CD14-positive monocyte (primary cell): ENCODE measurements at regions not wholly inside any gene's neighbourhood (a gene's known extent, or its start where the extent isn't known, plus 50 kb on each side); places are given as distances from the start of the nearest gene placed in this dataset.

Source experiments
- DNase-seq, 3 donors: peaks; one replicate each; pipeline ENCODE4 v3.0.0-alpha.2; 2011 to 2022
- H2AFZ ChIP-seq: 2 replicates; pipeline ENCODE4 v1.6.0; 2012; ENCODE audit warnings: mild to moderate bottlenecking, low read depth, low read length, inconsistent platforms; ENCODE audit not compliant: insufficient read depth, poor library complexity, severe bottlenecking
- H3K27ac ChIP-seq, 2 donors: 1 replicate in 1 of 2; 2 replicates in 1 of 2; pipeline ENCODE4 v1.5.1; 2012 to 2013; ENCODE audit warnings: low read length in 2 of 2, control low read depth in 1 of 2, inconsistent platforms in 1 of 2, low read depth in 1 of 2, mild to moderate bottlenecking in 1 of 2
- H3K27me3 ChIP-seq, 2 donors: one replicate each; pipeline versions ENCODE4 v1.6.0 to v1.6.1; 2011 to 2013; ENCODE audit warnings: low read length in 2 of 2; ENCODE audit not compliant: control insufficient read depth in 2 of 2, insufficient read depth in 2 of 2
- H3K36me3 ChIP-seq, 2 donors: replicated peaks in 1 of 2; 1 replicate in 1 of 2; 2 replicates in 1 of 2; pipeline versions ENCODE4 v1.5.1 to v1.6.1; 2012 to 2013; ENCODE audit warnings: low read length in 2 of 2, control low read depth in 1 of 2, inconsistent platforms in 1 of 2, mild to moderate bottlenecking in 1 of 2; ENCODE audit not compliant: insufficient read depth in 2 of 2, control insufficient read depth in 1 of 2
- H3K4me1 ChIP-seq, 2 donors: 1 replicate in 1 of 2; 2 replicates in 1 of 2; pipeline versions ENCODE4 v1.5.1 to v1.6.1; 2012 to 2013; ENCODE audit warnings: low read length in 2 of 2, control low read depth in 1 of 2, inconsistent platforms in 1 of 2, mild to moderate bottlenecking in 1 of 2, moderate library complexity in 1 of 2; ENCODE audit not compliant: insufficient read depth in 2 of 2, control insufficient read depth in 1 of 2
- H3K4me2 ChIP-seq: replicated peaks from 2 replicates; pipeline ENCODE3; 2012; ENCODE audit warnings: low read length, moderate library complexity, mild to moderate bottlenecking; ENCODE audit not compliant: poor library complexity, severe bottlenecking; ENCODE audit errors: extremely low read depth
- H3K4me3 ChIP-seq, 3 experiments: fragments of 200-600 bp in 1 of 3; sonication (generic) in 1 of 3; replicated peaks in 1 of 3; 1 replicate in 2 of 3; 2 replicates in 1 of 3; pipeline ENCODE4 v1.5.1; 2011 to 2013; ENCODE audit warnings: low read length in 3 of 3, mild to moderate bottlenecking in 3 of 3, control low read depth in 2 of 3, low read depth in 2 of 3, inconsistent platforms in 1 of 3, moderate library complexity in 1 of 3
- H3K79me2 ChIP-seq: 2 replicates; pipeline ENCODE4 v1.6.0; 2012; ENCODE audit warnings: mild to moderate bottlenecking, control low read depth, inconsistent platforms, low read length, moderate library complexity; ENCODE audit not compliant: insufficient read depth
- H3K9ac ChIP-seq: 2 replicates; pipeline ENCODE4 v1.6.0; 2017; ENCODE audit warnings: low read length, mild to moderate bottlenecking; ENCODE audit not compliant: insufficient read depth, poor library complexity, severe bottlenecking
- H3K9me3 ChIP-seq, 2 donors: replicated peaks in 1 of 2; 1 replicate in 1 of 2; 2 replicates in 1 of 2; pipeline versions ENCODE4 v1.5.1 to v1.6.1; 2012 to 2013; ENCODE audit warnings: low read length in 2 of 2, control low read depth in 1 of 2; ENCODE audit not compliant: control insufficient read depth in 1 of 2, insufficient read depth in 1 of 2
- H4K20me1 ChIP-seq: 2 replicates; pipeline ENCODE4 v1.6.0; 2012; ENCODE audit warnings: mild to moderate bottlenecking, low read length, control low read depth, moderate library complexity; ENCODE audit not compliant: insufficient read depth
- H3K27ac Mint-ChIP-seq, 7 donors: one replicate each; pipeline ENCODE4 v1.8.0; 2020; ENCODE audit warnings: mild to moderate bottlenecking in 7 of 7, mixed read lengths in 7 of 7, moderate library complexity in 6 of 7, inconsistent platforms in 2 of 7
- H3K27me3 Mint-ChIP-seq, 3 donors: one replicate each; pipeline ENCODE4 v1.8.0; 2021 to 2022; ENCODE audit warnings: low read depth in 3 of 3, mild to moderate bottlenecking in 3 of 3, mixed read lengths in 3 of 3, moderate library complexity in 3 of 3, inconsistent platforms in 1 of 3
- H3K36me3 Mint-ChIP-seq, 2 donors: one replicate each; pipeline ENCODE4 v1.8.0; 2020; ENCODE audit warnings: mixed read lengths in 2 of 2, inconsistent platforms in 1 of 2, mild to moderate bottlenecking in 1 of 2
- H3K4me1 Mint-ChIP-seq: one replicate; pipeline ENCODE4 v1.8.0; 2020; ENCODE audit warnings: mild to moderate bottlenecking, mixed read lengths
- H3K4me3 Mint-ChIP-seq, 2 donors: one replicate each; pipeline ENCODE4 v1.8.0; 2020; ENCODE audit warnings: mild to moderate bottlenecking in 2 of 2, mixed read lengths in 2 of 2, moderate library complexity in 1 of 2
- H3K9me3 Mint-ChIP-seq, 7 donors: one replicate each; pipeline ENCODE4 v1.8.0; 2020 to 2022; ENCODE audit warnings: mixed read lengths in 7 of 7, mild to moderate bottlenecking in 6 of 7, moderate library complexity in 6 of 7, inconsistent platforms in 2 of 7
- WGBS: methylation state at CpG from one replicate; pipeline ENCODE4 v1.1.5; 2013; ENCODE audit warnings: missing lambda C conversion rate; ENCODE audit not compliant: insufficient coverage; 5-methylcytosine and 5-hydroxymethylcytosine counted together
- intact Hi-C, 2 donors: fragments of 100-400 bp; cut with micrococcal nuclease; formaldehyde crosslinking; loops; one replicate each; pipeline versions ENCODE4 v1.15.0 to v1.15.1; 2023
- TF ChIP-seq, protein P1 (sequence below): fragments of 200-600 bp; IDR thresholded peaks from one replicate; pipeline ENCODE4 v1.8.0; 2022; ENCODE audit warnings: antibody characterized with exemption, mild to moderate bottlenecking

DNA sequence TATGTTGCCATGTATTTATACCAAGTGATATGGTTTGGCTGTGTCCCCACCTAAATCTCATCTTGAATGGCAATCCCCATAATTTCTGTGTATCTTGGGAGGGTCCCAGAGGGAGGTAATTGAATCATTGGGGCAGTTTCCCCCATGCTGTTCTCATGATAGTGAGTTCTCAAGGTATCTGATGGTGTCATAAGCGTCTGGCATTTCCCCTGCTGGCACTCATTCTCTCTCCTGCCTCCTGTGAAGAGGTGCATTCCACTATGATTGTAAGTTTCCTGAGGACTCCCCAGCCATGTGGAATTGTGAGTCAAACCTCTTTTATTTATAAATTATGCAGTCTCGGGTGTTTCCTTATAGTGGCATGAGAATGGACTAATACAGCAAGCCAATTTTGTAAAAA is 140.8 kb upstream of the ADAMTSL1 start:
- TF ChIP-seq, protein P1, sequence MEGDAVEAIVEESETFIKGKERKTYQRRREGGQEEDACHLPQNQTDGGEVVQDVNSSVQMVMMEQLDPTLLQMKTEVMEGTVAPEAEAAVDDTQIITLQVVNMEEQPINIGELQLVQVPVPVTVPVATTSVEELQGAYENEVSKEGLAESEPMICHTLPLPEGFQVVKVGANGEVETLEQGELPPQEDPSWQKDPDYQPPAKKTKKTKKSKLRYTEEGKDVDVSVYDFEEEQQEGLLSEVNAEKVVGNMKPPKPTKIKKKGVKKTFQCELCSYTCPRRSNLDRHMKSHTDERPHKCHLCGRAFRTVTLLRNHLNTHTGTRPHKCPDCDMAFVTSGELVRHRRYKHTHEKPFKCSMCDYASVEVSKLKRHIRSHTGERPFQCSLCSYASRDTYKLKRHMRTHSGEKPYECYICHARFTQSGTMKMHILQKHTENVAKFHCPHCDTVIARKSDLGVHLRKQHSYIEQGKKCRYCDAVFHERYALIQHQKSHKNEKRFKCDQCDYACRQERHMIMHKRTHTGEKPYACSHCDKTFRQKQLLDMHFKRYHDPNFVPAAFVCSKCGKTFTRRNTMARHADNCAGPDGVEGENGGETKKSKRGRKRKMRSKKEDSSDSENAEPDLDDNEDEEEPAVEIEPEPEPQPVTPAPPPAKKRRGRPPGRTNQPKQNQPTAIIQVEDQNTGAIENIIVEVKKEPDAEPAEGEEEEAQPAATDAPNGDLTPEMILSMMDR: no peak
- Histone ChIP-seq H3K9me3 (no peaks in the 10 kb centered on the region), H3K4me3 (no peak overlapping the region), H2AFZ (no peak overlapping the region), H3K4me2 (no peak overlapping the region), H3K79me2 (no peaks in the 10 kb centered on the region), H3K27me3 (no peaks in the 10 kb centered on the region), H3K4me1 (no peaks in the 10 kb centered on the region), H3K36me3 (no peaks in the 10 kb centered on the region), H3K9ac (no peak overlapping the region), H3K27ac (no peak overlapping the region), H4K20me1 (no peaks in the 10 kb centered on the region)
- Mint-ChIP-seq H3K4me3 (no peak overlapping the region), H3K9me3 (peaks cover 0 to 2% (median 0%) of the 10 kb centered on the region in 7 donors), H3K36me3 (no peaks in the 10 kb centered on the region), H3K27ac (no peak overlapping the region), H3K27me3 (peaks cover 0 to 1% (median under 1%) of the 10 kb centered on the region in 3 donors), H3K4me1 (no peaks in the 10 kb centered on the region)
- WGBS: no CpG with 5 or more reads among the region's 2 CpGs
- DNase-seq: no peak
- intact Hi-C loops: no loop called here

DNA sequence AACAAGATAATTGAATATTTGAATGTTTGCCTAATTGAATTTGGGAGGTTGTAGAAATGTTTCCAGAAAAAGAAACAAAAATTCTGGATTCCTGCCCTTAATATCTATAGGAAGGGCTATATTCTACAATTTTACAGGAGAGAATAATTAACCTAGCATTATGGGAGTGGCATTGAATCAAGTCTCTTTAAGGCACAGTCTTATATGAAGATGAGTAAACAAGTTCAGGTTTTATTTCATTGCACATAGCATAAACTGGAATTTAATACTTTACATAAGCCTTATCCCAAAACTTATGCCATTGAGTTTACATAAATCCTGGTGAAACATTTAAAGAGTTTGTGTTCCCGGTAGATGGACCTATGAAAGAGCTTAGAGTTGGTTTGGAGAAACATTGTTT is 138.1 kb upstream of the ADAMTSL1 start:
- Mint-ChIP-seq H3K36me3 (no peaks in the 10 kb centered on the region), H3K9me3 (peaks cover 0 to 2% (median 0%) of the 10 kb centered on the region in 7 donors), H3K4me1 (no peaks in the 10 kb centered on the region), H3K27ac (no peak overlapping the region), H3K27me3 (peaks cover 0 to 2% (median 0%) of the 10 kb centered on the region in 3 donors), H3K4me3 (no peak overlapping the region)
- Histone ChIP-seq H3K79me2 (no peaks in the 10 kb centered on the region), H2AFZ (no peak overlapping the region), H3K4me2 (no peak overlapping the region), H3K36me3 (no peaks in the 10 kb centered on the region), H3K9ac (no peak overlapping the region), H3K9me3 (no peaks in the 10 kb centered on the region), H3K27ac (no peak overlapping the region), H4K20me1 (no peaks in the 10 kb centered on the region), H3K27me3 (no peaks in the 10 kb centered on the region), H3K4me1 (no peaks in the 10 kb centered on the region), H3K4me3 (no peak overlapping the region)
- intact Hi-C loops: no loop called here
- DNase-seq: no peak
- no CpG with 5 or more reads among the region's 1 CpG for WGBS
- TF ChIP-seq, protein P1: no peak
